Epithelial cell of prostate (primary cell): ENCODE measurements at regions not wholly inside any gene's neighbourhood (a gene's known extent, or its start where the extent isn't known, plus 50 kb on each side); places are given as distances from the start of the nearest gene placed in this dataset.
"Not testable (repeated sequence)": the region's sequence is repeated elsewhere in the genome, so short reads cannot be mapped to it uniquely, and the experiment has no call there.

Experiments
- DNase-seq: peaks from one replicate; pipeline ENCODE4 v3.0.0-alpha.2; 2011; ENCODE audit warnings: low read depth, low spot score
- H3K27ac ChIP-seq: fragments of 450-650 bp; 2 replicates; pipeline ENCODE4 v1.5.1; 2017; ENCODE audit warnings: mild to moderate bottlenecking

DNA sequence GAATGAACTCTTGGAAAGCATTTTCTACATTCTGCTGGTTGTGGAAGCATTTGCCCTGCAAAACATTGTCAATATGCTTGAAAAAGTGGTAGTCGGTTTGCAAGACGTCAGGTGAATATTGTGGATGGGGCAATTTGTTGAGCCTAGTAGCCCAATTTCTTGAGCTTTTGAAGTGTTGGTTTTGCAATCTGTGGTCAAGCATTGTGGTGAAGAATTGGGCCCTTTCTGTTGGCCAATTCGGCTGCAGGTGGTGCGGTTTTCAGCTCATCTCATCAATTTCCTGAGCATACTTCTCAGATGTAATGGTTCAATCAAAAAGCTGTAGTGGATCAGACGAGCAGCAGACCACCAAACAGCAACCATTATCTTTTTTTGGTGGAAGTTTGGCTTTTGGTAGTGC lies 426.8 kb upstream of the CDH9 start:
- no peak for DNase-seq
- no peak overlapping the region for H3K27ac ChIP-seq

- DNase-seq: no peak
Measured at GRCh38 chr5:27463446-27464149, 425.2 kb upstream of the CDH9 start.

DNA sequence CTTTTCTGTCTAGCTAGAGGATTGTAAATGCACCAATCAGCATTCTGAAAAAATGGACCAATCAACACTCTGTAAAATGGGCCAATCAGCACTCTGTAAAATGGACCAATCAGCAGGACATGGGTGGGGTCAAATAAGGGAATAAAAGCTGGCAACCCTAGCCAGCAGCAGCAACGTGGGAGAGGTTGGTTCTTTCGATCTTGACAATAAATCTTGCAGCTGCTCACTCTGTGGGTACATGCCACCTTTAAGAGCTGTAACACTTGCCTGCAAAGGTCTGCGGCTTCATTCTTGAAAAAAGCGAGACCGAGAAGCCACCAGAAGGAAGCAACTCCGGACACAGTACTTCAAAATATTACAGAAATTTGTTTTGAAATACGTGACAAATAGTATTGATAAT lies 424.6 kb upstream of the CDH9 start:
- H3K27ac ChIP-seq: no peak overlapping the region
- DNase-seq: no peak

More at GRCh38 chr5:27463446-27464149, 425.2 kb upstream of the CDH9 start:
- no peak overlapping the region for H3K27ac ChIP-seq

DNA sequence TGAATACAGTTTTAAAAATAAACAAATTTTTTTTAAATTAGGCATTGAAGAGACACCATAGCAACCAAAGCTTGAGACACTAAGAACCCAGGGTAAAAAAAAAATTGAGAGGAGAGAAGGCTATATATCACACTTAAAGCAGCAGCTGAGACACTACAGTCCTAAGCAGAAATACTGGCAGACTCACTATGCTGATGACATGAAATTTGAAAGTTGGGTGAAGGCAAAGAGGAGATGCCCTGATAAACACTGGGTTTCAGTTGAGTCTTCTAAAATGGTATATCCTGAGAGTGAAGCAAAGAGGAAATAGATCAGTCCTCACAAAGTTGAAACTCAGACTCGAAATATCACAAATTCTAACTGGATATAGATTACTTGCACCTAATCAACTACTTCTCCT lies 419.9 kb upstream of the CDH9 start:
- no peak overlapping the region for H3K27ac ChIP-seq
- no peak for DNase-seq

DNA sequence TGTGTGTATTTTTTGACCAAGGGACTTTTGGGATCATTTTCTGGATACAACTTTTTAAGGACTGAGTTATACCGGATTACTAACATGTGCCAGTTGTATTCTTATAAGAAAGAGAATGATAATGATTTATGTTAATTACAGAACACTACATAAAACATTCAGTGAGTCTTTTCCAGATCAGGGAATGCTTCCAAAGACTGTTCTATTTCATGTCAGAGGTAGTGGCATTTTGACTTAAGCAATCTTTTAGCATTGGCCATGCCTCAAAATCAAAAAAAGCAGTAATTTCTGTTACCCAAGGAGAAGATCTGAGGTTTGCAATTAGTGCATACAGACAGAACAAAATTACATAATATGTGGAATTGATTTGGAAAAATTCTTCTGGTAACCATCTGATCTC lies 413.0 kb upstream of the CDH9 start:
- no peak for DNase-seq

GRCh38 chr5:27450607-27451006 lies 412.2 kb upstream of the CDH9 start:
- H3K27ac ChIP-seq: peak overlapping the region; percentile 25
- no peak for DNase-seq

More for the DNA sequence above, 413.0 kb upstream of the CDH9 start:
- peak overlapping the region; percentile 25 for H3K27ac ChIP-seq

DNA sequence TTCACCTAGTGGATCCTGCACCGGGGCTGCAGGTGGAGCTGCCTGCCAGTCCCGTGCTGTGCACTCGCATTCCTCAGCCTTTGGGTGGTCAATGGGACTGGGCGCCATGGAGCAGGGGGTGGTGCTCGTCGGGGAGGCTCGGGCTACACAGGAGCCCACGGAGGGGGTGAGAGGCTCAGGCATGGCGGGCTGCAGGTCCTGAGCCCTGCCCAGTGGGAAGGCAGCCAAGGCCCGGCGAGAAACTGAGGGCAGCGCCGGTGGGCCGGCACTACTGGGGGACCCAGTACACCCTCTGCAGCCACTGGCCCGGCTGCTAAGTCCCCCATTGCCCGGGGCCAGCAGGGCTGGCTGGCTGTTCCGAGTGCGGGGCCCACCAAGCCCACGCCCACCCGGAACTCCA lies 401.0 kb upstream of the CDH9 start:
- H3K27ac ChIP-seq, DNase-seq: not testable (repeated sequence)

GRCh38 chr5:27437594-27438200 lies 399.3 kb upstream of the CDH9 start:
- no peak for DNase-seq
- no peak overlapping the region for H3K27ac ChIP-seq

- no peak for DNase-seq
- H3K27ac ChIP-seq: peak overlapping the region; percentile 38
Measured at GRCh38 chr5:27434335-27434734, 395.9 kb upstream of the CDH9 start.

DNA sequence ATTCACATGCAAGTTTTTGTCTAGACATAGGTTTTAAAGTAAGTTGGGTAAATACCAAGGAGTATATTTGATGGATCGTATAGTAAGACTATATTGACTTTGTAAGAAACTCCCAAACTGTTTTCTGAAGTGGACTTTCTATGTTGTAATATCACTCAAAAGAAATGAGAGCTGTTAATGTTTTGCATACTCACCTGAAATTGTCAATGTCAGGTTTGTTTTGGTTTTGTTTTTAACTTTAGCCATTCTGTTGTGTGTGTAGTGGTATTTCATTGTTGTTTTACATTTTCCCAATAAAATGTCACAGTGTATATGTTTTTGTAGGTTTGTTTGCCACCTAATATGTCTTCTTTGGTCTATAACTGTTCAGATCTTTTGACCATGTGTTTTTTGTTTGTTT lies 375.7 kb upstream of the CDH9 start:
- DNase-seq: no peak
- no peak overlapping the region for H3K27ac ChIP-seq

GRCh38 chr5:27412384-27412783 lies 374.0 kb upstream of the CDH9 start:
- no peak for DNase-seq
- no peak overlapping the region for H3K27ac ChIP-seq

DNA sequence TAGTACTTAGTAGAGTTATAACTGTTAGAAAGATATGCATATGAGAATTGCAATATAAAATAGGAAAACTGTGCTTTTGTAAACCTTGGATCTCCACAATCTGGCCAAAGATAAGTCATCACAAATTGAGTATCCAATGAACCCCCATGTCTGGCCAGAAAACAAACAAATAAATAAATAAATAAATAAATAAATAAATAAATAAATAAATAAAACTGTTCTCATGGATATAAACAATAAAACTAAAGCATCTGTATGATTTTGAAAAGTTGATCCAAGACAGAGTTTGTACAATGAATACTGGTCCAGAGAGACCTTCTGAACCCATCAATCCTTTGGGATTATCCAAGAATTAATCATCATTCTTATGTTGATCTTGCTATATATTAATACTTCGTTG lies 367.6 kb upstream of the CDH9 start:
- no peak overlapping the region for H3K27ac ChIP-seq
- DNase-seq: no peak

DNA sequence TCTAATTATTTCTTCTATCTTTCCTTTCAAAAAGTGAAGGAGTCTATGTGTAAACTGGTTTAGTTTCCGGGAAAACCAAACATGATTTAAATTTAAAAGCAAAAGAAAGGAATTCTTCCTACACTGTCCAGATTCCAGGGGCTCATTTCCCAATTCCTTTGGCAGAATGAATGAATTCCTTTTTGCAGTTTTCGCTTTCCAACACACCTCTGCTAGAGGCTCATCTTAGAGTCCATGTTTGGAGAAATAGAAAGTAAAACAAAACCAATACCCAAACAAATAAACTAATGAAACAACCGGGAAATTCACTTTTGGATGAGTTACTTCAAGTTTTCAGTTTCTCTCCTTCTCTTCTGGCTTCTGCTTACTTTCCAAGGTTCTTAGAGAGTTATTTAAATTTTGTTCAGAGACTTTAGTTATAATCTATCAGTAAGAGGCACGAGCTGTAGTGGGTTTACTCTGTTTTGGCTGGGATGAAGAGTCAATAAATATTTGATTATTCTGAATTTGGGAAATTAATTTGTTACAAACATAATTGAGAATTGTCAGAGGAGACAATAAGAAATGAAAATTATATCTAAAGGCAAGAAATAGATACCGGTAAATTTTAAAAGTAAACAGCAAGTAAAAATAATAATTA lies 365.0 kb upstream of the CDH9 start:
- no peak for DNase-seq
- H3K27ac ChIP-seq: no peak overlapping the region

DNA sequence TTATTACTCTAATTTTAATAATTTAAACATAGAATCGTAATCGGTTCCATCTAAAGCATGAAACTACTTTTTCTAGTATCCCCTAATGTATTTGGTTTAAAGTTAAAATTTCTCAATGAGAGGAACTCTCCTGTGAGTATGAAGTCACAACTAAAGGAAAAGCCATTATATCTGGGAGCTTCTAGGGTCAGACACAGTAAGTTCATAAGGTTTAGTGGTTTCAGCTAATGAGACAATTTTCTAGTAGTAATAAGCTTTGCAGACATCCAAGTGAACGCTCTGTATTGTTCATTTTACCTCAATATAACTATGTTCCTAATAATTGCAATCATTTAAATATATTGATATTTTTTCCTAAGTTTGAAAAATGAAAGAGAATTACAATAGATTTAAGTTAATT lies 364.4 kb upstream of the CDH9 start:
- H3K27ac ChIP-seq: no peak overlapping the region
- DNase-seq: no peak

DNA sequence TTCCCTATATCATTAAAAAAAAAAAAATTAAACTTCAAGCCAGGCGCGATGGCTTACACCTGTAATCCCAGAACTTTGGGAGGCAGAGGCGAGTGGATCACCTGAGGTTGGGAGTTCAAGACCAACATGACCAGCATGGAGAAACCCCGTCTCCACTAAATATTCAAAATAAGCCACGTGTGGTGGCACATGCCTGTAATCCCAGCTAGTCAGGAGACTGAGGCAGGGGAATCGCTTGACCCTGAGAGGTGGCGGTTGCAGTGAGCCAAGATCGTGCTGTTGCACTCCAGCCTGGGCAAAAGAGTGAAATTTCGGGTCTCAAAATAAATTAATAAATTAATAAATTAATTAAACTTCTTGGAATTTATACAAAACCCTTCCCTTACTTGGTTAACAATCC lies 358.6 kb upstream of the CDH9 start:
- H3K27ac ChIP-seq: no peak overlapping the region
- no peak for DNase-seq

- H3K27ac ChIP-seq: no peak overlapping the region
- no peak for DNase-seq
Measured at GRCh38 chr5:27392716-27393115, 354.3 kb upstream of the CDH9 start.

DNA sequence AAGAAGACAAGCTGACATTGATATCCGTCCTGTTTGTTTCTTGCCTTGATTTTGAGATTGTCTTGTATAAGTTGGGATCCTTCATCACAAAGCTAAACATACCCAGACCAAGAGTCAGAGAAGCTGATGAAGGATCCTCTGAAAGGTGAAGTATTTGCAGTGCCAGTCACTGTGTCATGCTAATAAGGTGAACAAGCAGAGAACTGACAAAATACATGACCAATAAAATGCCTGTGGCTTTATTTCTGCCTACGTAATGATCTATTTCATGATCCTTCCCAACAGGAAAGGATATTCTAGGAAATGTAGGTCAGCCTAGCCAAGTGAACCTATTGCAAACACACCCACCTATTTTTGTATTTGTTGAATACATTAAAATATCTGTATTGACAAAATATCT lies 351.3 kb upstream of the CDH9 start:
- DNase-seq: no peak

DNA sequence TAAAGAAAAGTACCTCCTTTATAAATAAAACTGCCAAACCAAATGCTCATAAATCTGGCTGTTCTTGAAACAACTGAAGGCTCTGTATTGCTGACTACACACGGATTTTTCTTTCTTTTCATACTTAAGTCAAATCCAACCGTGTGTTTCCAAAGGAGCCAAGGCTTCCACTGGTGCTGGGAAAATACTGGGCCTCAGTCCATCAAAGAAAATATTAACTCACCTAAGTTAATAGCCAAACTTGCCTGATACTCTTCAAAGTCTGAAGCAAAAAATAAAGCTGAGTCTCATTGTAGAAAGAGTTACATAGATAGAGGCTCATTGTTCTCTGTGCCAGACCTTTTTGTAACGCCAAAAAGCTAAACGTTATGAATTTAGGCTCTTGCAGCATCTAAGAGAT lies 350.4 kb upstream of the CDH9 start:
- no peak for DNase-seq
- H3K27ac ChIP-seq: no peak overlapping the region

More for the DNA sequence above, 351.3 kb upstream of the CDH9 start:
- no peak overlapping the region for H3K27ac ChIP-seq

- DNase-seq: no peak
- H3K27ac ChIP-seq: no peak overlapping the region
Measured at GRCh38 chr5:27387535-27388073, 349.2 kb upstream of the CDH9 start.

DNA sequence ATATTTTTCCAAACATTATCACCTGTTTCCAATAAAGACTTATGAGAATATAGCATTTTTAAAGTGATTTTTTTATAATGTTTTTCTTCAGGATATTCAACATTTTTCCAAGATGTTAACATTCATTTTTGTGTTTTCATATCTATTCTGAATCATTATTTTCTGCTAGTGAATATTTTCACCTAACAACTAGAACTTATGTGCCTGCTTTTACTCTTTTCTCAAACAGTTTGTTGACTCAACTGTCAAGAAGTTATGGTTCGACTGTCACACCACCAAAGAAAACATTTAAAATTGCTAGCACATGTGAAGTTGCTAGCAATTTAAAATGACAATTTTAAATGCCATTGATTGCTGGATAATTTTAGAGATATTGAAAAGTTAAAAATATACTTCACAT lies 343.3 kb upstream of the CDH9 start:
- no peak for DNase-seq
- H3K27ac ChIP-seq: no peak overlapping the region

GRCh38 chr5:27377626-27378025 lies 339.2 kb upstream of the CDH9 start:
- H3K27ac ChIP-seq: no peak overlapping the region
- no peak for DNase-seq
